CD14-positive monocyte (primary cell): ENCODE measurements at regions not wholly inside any gene's neighbourhood (a gene's known extent, or its start where the extent isn't known, plus 50 kb on each side); places are given as distances from the start of the nearest gene placed in this dataset.

Experiments used
- DNase-seq, 3 donors: peaks; one replicate each; pipeline ENCODE4 v3.0.0-alpha.2; 2011 to 2022
- H2AFZ ChIP-seq: 2 replicates; pipeline ENCODE4 v1.6.0; 2012; ENCODE audit warnings: mild to moderate bottlenecking, low read depth, low read length, inconsistent platforms; ENCODE audit not compliant: insufficient read depth, poor library complexity, severe bottlenecking
- H3K27ac ChIP-seq, 2 donors: 1 replicate in 1 of 2; 2 replicates in 1 of 2; pipeline ENCODE4 v1.5.1; 2012 to 2013; ENCODE audit warnings: low read length in 2 of 2, control low read depth in 1 of 2, inconsistent platforms in 1 of 2, low read depth in 1 of 2, mild to moderate bottlenecking in 1 of 2
- H3K27me3 ChIP-seq, 2 donors: one replicate each; pipeline versions ENCODE4 v1.6.0 to v1.6.1; 2011 to 2013; ENCODE audit warnings: low read length in 2 of 2; ENCODE audit not compliant: control insufficient read depth in 2 of 2, insufficient read depth in 2 of 2
- H3K36me3 ChIP-seq, 2 donors: replicated peaks in 1 of 2; 1 replicate in 1 of 2; 2 replicates in 1 of 2; pipeline versions ENCODE4 v1.5.1 to v1.6.1; 2012 to 2013; ENCODE audit warnings: low read length in 2 of 2, control low read depth in 1 of 2, inconsistent platforms in 1 of 2, mild to moderate bottlenecking in 1 of 2; ENCODE audit not compliant: insufficient read depth in 2 of 2, control insufficient read depth in 1 of 2
- H3K4me1 ChIP-seq, 2 donors: 1 replicate in 1 of 2; 2 replicates in 1 of 2; pipeline versions ENCODE4 v1.5.1 to v1.6.1; 2012 to 2013; ENCODE audit warnings: low read length in 2 of 2, control low read depth in 1 of 2, inconsistent platforms in 1 of 2, mild to moderate bottlenecking in 1 of 2, moderate library complexity in 1 of 2; ENCODE audit not compliant: insufficient read depth in 2 of 2, control insufficient read depth in 1 of 2
- H3K4me2 ChIP-seq: replicated peaks from 2 replicates; pipeline ENCODE3; 2012; ENCODE audit warnings: low read length, moderate library complexity, mild to moderate bottlenecking; ENCODE audit not compliant: poor library complexity, severe bottlenecking; ENCODE audit errors: extremely low read depth
- H3K4me3 ChIP-seq, 3 experiments: fragments of 200-600 bp in 1 of 3; sonication (generic) in 1 of 3; replicated peaks in 1 of 3; 1 replicate in 2 of 3; 2 replicates in 1 of 3; pipeline ENCODE4 v1.5.1; 2011 to 2013; ENCODE audit warnings: low read length in 3 of 3, mild to moderate bottlenecking in 3 of 3, control low read depth in 2 of 3, low read depth in 2 of 3, inconsistent platforms in 1 of 3, moderate library complexity in 1 of 3
- H3K79me2 ChIP-seq: 2 replicates; pipeline ENCODE4 v1.6.0; 2012; ENCODE audit warnings: mild to moderate bottlenecking, control low read depth, inconsistent platforms, low read length, moderate library complexity; ENCODE audit not compliant: insufficient read depth
- H3K9ac ChIP-seq: 2 replicates; pipeline ENCODE4 v1.6.0; 2017; ENCODE audit warnings: low read length, mild to moderate bottlenecking; ENCODE audit not compliant: insufficient read depth, poor library complexity, severe bottlenecking
- H3K9me3 ChIP-seq, 2 donors: replicated peaks in 1 of 2; 1 replicate in 1 of 2; 2 replicates in 1 of 2; pipeline versions ENCODE4 v1.5.1 to v1.6.1; 2012 to 2013; ENCODE audit warnings: low read length in 2 of 2, control low read depth in 1 of 2; ENCODE audit not compliant: control insufficient read depth in 1 of 2, insufficient read depth in 1 of 2
- H4K20me1 ChIP-seq: 2 replicates; pipeline ENCODE4 v1.6.0; 2012; ENCODE audit warnings: mild to moderate bottlenecking, low read length, control low read depth, moderate library complexity; ENCODE audit not compliant: insufficient read depth
- H3K27ac Mint-ChIP-seq, 7 donors: one replicate each; pipeline ENCODE4 v1.8.0; 2020; ENCODE audit warnings: mild to moderate bottlenecking in 7 of 7, mixed read lengths in 7 of 7, moderate library complexity in 6 of 7, inconsistent platforms in 2 of 7
- H3K27me3 Mint-ChIP-seq, 3 donors: one replicate each; pipeline ENCODE4 v1.8.0; 2021 to 2022; ENCODE audit warnings: low read depth in 3 of 3, mild to moderate bottlenecking in 3 of 3, mixed read lengths in 3 of 3, moderate library complexity in 3 of 3, inconsistent platforms in 1 of 3
- H3K36me3 Mint-ChIP-seq, 2 donors: one replicate each; pipeline ENCODE4 v1.8.0; 2020; ENCODE audit warnings: mixed read lengths in 2 of 2, inconsistent platforms in 1 of 2, mild to moderate bottlenecking in 1 of 2
- H3K4me1 Mint-ChIP-seq: one replicate; pipeline ENCODE4 v1.8.0; 2020; ENCODE audit warnings: mild to moderate bottlenecking, mixed read lengths
- H3K4me3 Mint-ChIP-seq, 2 donors: one replicate each; pipeline ENCODE4 v1.8.0; 2020; ENCODE audit warnings: mild to moderate bottlenecking in 2 of 2, mixed read lengths in 2 of 2, moderate library complexity in 1 of 2
- H3K9me3 Mint-ChIP-seq, 7 donors: one replicate each; pipeline ENCODE4 v1.8.0; 2020 to 2022; ENCODE audit warnings: mixed read lengths in 7 of 7, mild to moderate bottlenecking in 6 of 7, moderate library complexity in 6 of 7, inconsistent platforms in 2 of 7
- CTCF ChIP-seq: fragments of 200-600 bp; IDR thresholded peaks from one replicate; pipeline ENCODE4 v1.8.0; 2022; ENCODE audit warnings: antibody characterized with exemption, mild to moderate bottlenecking
- WGBS: methylation state at CpG from one replicate; pipeline ENCODE4 v1.1.5; 2013; ENCODE audit warnings: missing lambda C conversion rate; ENCODE audit not compliant: insufficient coverage; 5-methylcytosine and 5-hydroxymethylcytosine counted together
- intact Hi-C, 2 donors: fragments of 100-400 bp; cut with micrococcal nuclease; formaldehyde crosslinking; loops; one replicate each; pipeline versions ENCODE4 v1.15.0 to v1.15.1; 2023

GRCh38 chr21:38083535-38083934 lies 167.3 kb upstream of the KCNJ6 start:
- H3K27me3 ChIP-seq = no peaks in the 10 kb centered on the region
- Mint-ChIP-seq H3K4me1 (no peaks in the 10 kb centered on the region), H3K4me3 (no peak overlapping the region), H3K36me3 (no peaks in the 10 kb centered on the region), H3K27me3 (peaks cover 0 to 9% (median 5%) of the 10 kb centered on the region in 3 donors), H3K9me3 (peaks cover 0 to 5% (median 0%) of the 10 kb centered on the region in 7 donors), H3K27ac (no peak overlapping the region)
- no peaks in the 10 kb centered on the region for H3K79me2 ChIP-seq
- no peaks in the 10 kb centered on the region for H3K36me3 ChIP-seq
- no peaks in the 10 kb centered on the region for H3K9me3 ChIP-seq
- TF ChIP-seq CTCF = no peak
- no peaks in the 10 kb centered on the region for H4K20me1 ChIP-seq
- H3K27ac ChIP-seq = no peak overlapping the region
- no peak overlapping the region for H3K9ac ChIP-seq
- H2AFZ ChIP-seq = no peak overlapping the region
- intact Hi-C loops = no loop called here
- no peaks in the 10 kb centered on the region for H3K4me1 ChIP-seq
- H3K4me2 ChIP-seq = no peak overlapping the region
- H3K4me3 ChIP-seq = no peak overlapping the region
- no peak for DNase-seq

GRCh38 chr21:38086580-38086979 lies 170.2 kb upstream of the KCNJ15 start:
- no peak for TF ChIP-seq CTCF
- Histone ChIP-seq H3K36me3 (no peaks in the 10 kb centered on the region), H3K4me3 (no peak overlapping the region), H3K9ac (no peak overlapping the region), H3K9me3 (no peaks in the 10 kb centered on the region), H3K27ac (no peak overlapping the region), H3K27me3 (no peaks in the 10 kb centered on the region), H3K4me1 (no peaks in the 10 kb centered on the region), H3K4me2 (no peak overlapping the region), H4K20me1 (no peaks in the 10 kb centered on the region), H3K79me2 (no peaks in the 10 kb centered on the region), H2AFZ (no peak overlapping the region)
- Mint-ChIP-seq H3K36me3 (no peaks in the 10 kb centered on the region), H3K4me3 (no peak overlapping the region), H3K9me3 (peaks cover 0 to 6% (median 0%) of the 10 kb centered on the region in 7 donors), H3K27me3 (peaks cover 0 to 8% (median 2%) of the 10 kb centered on the region in 3 donors), H3K4me1 (no peaks in the 10 kb centered on the region), H3K27ac (no peak overlapping the region)
- DNase-seq = no peak
- WGBS = no CpG with 5 or more reads among the region's 1 CpG
- intact Hi-C loops = no loop called here
